B cell (primary cell): ENCODE measurements at regions not wholly inside any gene's neighbourhood (a gene's known extent, or its start where the extent isn't known, plus 50 kb on each side); places are given as distances from the start of the nearest gene placed in this dataset.

Experiments used
- CTCF ChIP-seq: fragments of 200-600 bp; IDR thresholded peaks from one replicate; pipeline ENCODE4 v1.8.0; 2022; ENCODE audit warnings: antibody characterized with exemption, mild to moderate bottlenecking
- EZH2 ChIP-seq: IDR thresholded peaks from 2 replicates; pipeline ENCODE4 v1.6.1; 2012; ENCODE audit warnings: borderline replicate concordance, low read depth, mild to moderate bottlenecking, moderate library complexity, low read length; ENCODE audit not compliant: insufficient read depth, poor library complexity, severe bottlenecking

DNA sequence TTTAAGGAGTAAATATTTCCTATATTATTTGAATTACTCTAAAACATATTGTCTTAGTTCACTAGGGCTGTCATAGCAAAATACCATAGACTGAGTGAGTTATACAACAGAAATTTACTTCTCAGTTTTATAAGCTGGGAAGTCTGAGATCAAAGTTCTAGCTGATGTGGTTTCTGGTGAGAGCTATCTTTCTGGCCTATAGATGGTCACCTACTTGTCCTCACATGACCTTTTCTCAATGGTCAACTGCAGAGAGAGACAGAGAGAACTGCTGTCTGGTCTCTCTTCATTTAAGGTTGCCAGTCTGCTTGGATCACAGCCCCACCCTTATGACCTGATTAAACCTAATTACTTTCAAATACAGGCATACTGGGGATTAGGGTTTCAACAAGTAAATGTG lies 490.9 kb downstream of the FBXO15 start:
- no peak for TF ChIP-seq EZH2
- TF ChIP-seq CTCF = no peak
